Pancreas (tissue), 10 donors: ENCODE measurements at regions not wholly inside any gene's neighbourhood (a gene's known extent, or its start where the extent isn't known, plus 50 kb on each side); places are given as distances from the start of the nearest gene placed in this dataset.

ENCODE experiments used
- ATAC-seq, 4 donors: fragments of 200-7000 bp; cut with Tn5 transposase; one replicate each; pipeline versions ENCODE4 v1.8.0 to v1.9.1; 2020; ENCODE audit warnings: mild to moderate bottlenecking in 4 of 4, moderate library complexity in 4 of 4
- DNase-seq, 6 donors: peaks; one replicate each; pipeline ENCODE4 v3.0.0-alpha.2; 2020
- FAIRE-seq: peaks from 2 replicates; lab custom pipeline; 2012; peaks lifted over from hg19 to GRCh38; lab: Jason Lieb, UNC
- H3K27ac ChIP-seq, 4 donors: fragments of 200-600 bp; sonication (generic); 1 replicate in 3 of 4; 2 replicates in 1 of 4; pipeline versions ENCODE4 v1.5.0 to v1.8.0; 2020
- H3K27me3 ChIP-seq, 4 donors: fragments of 200-600 bp; one replicate each; pipeline ENCODE4 v1.8.0; 2021
- H3K36me3 ChIP-seq, 3 donors: fragments of 200-600 bp; sonication (generic) in 1 of 3; one replicate each; pipeline versions ENCODE4 v1.5.0 to v1.8.0; 2020 to 2021
- H3K4me1 ChIP-seq, 3 donors: fragments of 200-600 bp; one replicate each; pipeline ENCODE4 v1.8.0; 2021
- H3K4me3 ChIP-seq, 4 donors: fragments of 200-600 bp; sonication (generic) in 2 of 4; one replicate each; pipeline versions ENCODE4 v1.5.0 to v1.8.0; 2020 to 2021
- H3K9me3 ChIP-seq, 4 donors: fragments of 200-600 bp; one replicate each; pipeline ENCODE4 v1.8.0; 2021
- CTCF ChIP-seq, 4 donors: fragments of 200-600 bp; sonication (generic) in 3 of 4; IDR thresholded peaks; one replicate each; pipeline versions ENCODE4 v1.5.0 to v1.8.0; 2021; ENCODE audit warnings: antibody characterized with exemption in 4 of 4
- whole genome bisulfite sequencing, 2 donors: extraction: QIAGEN DNeasy Blood & Tissue Kit; methylation state at CpG; one replicate each; pipeline ENCODE4 v1.1.7; 2013; 5-methylcytosine and 5-hydroxymethylcytosine counted together
- intact Hi-C, 3 donors: fragments of 100-400 bp; cut with DNase I; formaldehyde crosslinking; loops; one replicate each; pipeline versions ENCODE4 v1.11.1 to v1.14.2; 2022
- donor health status: healthy with polysubstance abuse.
- donor health status: DM: no; HTN: no; CAD: no; lungs with moderate emphysema.
- donor health status: DM: no; HTN: no; CAD: no.
- donor health status: control.
- donor health status: control.
- donor health status: Bipolar disorder and iron deficiency.
- donor health status: DM: yes; HTN: yes; CAD: no.
- donor health status: DM: no; HTN: no; CAD: no.
- donor health status: DM: no; HTN: no; CAD: no.
- donor health status: DM: yes; HTN: yes; CAD: no.

DNA sequence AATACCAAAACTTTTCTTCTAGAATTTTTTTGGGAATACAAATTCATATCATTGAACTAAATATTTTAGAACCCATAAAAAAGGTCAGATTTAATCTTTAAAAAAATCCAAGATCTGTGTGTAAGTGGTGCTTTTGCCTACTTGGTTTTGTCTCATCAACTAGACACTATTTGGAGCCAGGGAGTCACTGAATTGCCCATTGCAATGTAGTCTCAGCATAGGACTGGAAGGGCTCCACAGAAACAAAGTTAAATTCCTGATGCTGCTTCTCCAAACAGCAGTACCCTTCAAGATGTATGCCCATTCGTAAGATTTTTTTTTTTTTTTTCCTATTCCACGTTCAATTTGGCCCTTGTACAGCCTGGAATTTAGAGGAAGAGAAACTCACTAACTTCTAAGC, 208.0 kb upstream of the MPDZ start:
- WGBS, 2 donors: 34 to 60% methylated on average over 2 of the region's 2 CpGs
- no peak overlapping the region for H3K27ac ChIP-seq
- no peak overlapping the region for H3K4me3 ChIP-seq
- peaks cover 0 to 5% (median 0%) of the 10 kb centered on the region in 3 donors for H3K4me1 ChIP-seq
- ATAC-seq (no peak), FAIRE-seq (no peak), DNase-seq (no peak)
- H3K9me3 ChIP-seq: no peaks in the 10 kb centered on the region
- intact Hi-C loops: no loop called here
- TF ChIP-seq CTCF (IDR thresholded peaks at IDR 0.05): no peak
- H3K36me3 ChIP-seq: no peaks in the 10 kb centered on the region
- no peaks in the 10 kb centered on the region for H3K27me3 ChIP-seq

- DNase-seq (no peak), FAIRE-seq (no peak), ATAC-seq (no peak)
- Histone ChIP-seq H3K4me1 (peaks cover 0 to 5% (median 0%) of the 10 kb centered on the region in 3 donors), H3K36me3 (no peaks in the 10 kb centered on the region), H3K9me3 (no peaks in the 10 kb centered on the region), H3K4me3 (no peak overlapping the region), H3K27ac (no peak overlapping the region), H3K27me3 (no peaks in the 10 kb centered on the region)
- WGBS, 2 donors: 70 to 74% methylated on average over 5 of the region's 5 CpGs
- TF ChIP-seq CTCF (IDR thresholded peaks at IDR 0.05): no peak
- intact Hi-C loops: no loop called here
Measured at GRCh38 chr9:13487071-13487470, 207.6 kb upstream of the MPDZ start.

- TF ChIP-seq CTCF (IDR thresholded peaks at IDR 0.05): no peak
- Histone ChIP-seq H3K27ac (no peak overlapping the region), H3K36me3 (no peaks in the 10 kb centered on the region), H3K4me3 (no peak overlapping the region), H3K9me3 (no peaks in the 10 kb centered on the region), H3K27me3 (no peaks in the 10 kb centered on the region), H3K4me1 (no peaks in the 10 kb centered on the region)
- ATAC-seq: peak in 3 of 4 donors; percentile 43 to 83 (median 60)
- intact Hi-C loops: no loop called here
- WGBS, 2 donors: 74 to 81% methylated on average over 3 of the region's 3 CpGs
- no peak for FAIRE-seq
- DNase-seq: peak in 1 of 6 donors; percentile 22
Measured at GRCh38 chr9:13485068-13485596, 205.6 kb upstream of the MPDZ start.

- FAIRE-seq (no peak), ATAC-seq (peak in 1 of 4 donors; percentile 59), DNase-seq (no peak)
- H3K4me3 ChIP-seq: no peak overlapping the region
- no peak for TF ChIP-seq CTCF (IDR thresholded peaks at IDR 0.05)
- no peaks in the 10 kb centered on the region for H3K4me1 ChIP-seq
- H3K36me3 ChIP-seq: no peaks in the 10 kb centered on the region
- intact Hi-C loops: no loop called here
- no peaks in the 10 kb centered on the region for H3K27me3 ChIP-seq
- WGBS, 2 donors: 85 to 90% methylated on average over 3 of the region's 3 CpGs
- no peak overlapping the region for H3K27ac ChIP-seq
- H3K9me3 ChIP-seq: no peaks in the 10 kb centered on the region
Measured at GRCh38 chr9:13484186-13484585, 204.7 kb upstream of the MPDZ start.

- DNase-seq (no peak), FAIRE-seq (no peak), ATAC-seq (no peak)
- H3K4me1 ChIP-seq: peaks cover 0 to 4% (median 0%) of the 10 kb centered on the region in 3 donors
- no peaks in the 10 kb centered on the region for H3K9me3 ChIP-seq
- no peak overlapping the region for H3K4me3 ChIP-seq
- H3K36me3 ChIP-seq: no peaks in the 10 kb centered on the region
- no peak overlapping the region for H3K27ac ChIP-seq
- TF ChIP-seq CTCF (IDR thresholded peaks at IDR 0.05): no peak
- H3K27me3 ChIP-seq: no peaks in the 10 kb centered on the region
- intact Hi-C loops: no loop called here
Measured at GRCh38 chr9:13481274-13481673, 201.8 kb upstream of the MPDZ start.
